HK-2 (cell line): ENCODE measurements at regions not wholly inside any gene's neighbourhood (a gene's known extent, or its start where the extent isn't known, plus 50 kb on each side); places are given as distances from the start of the nearest gene placed in this dataset.

Source experiments
- DNase-seq: peaks from one replicate; pipeline ENCODE4 v3.0.0-alpha.2; 2018; ENCODE audit not compliant: unreplicated experiment

- DNase-seq: no peak
Observed at GRCh38 chr2:139162456-139162855, 382.3 kb upstream of the NXPH2 start.

- DNase-seq: no peak
Observed at GRCh38 chr2:139160836-139161235, 380.6 kb upstream of the NXPH2 start.

GRCh38 chr2:139159177-139159576 is 379.0 kb upstream of the NXPH2 start:
- no peak for DNase-seq

GRCh38 chr2:139156730-139157129 is 376.5 kb upstream of the NXPH2 start:
- DNase-seq: no peak

GRCh38 chr2:139155991-139156390 is 375.8 kb upstream of the NXPH2 start:
- no peak for DNase-seq

GRCh38 chr2:139142252-139142880 is 362.2 kb upstream of the NXPH2 start:
- no peak for DNase-seq

- DNase-seq: no peak
Observed at GRCh38 chr2:139124271-139124670, 344.1 kb upstream of the NXPH2 start.

GRCh38 chr2:139123795-139124194 is 343.6 kb upstream of the NXPH2 start:
- DNase-seq: no peak

GRCh38 chr2:139122711-139123158 is 342.5 kb upstream of the NXPH2 start:
- peak; percentile 60 for DNase-seq

GRCh38 chr2:139099721-139100120 is 319.5 kb upstream of the NXPH2 start:
- no peak for DNase-seq

GRCh38 chr2:139098961-139099360 is 318.8 kb upstream of the NXPH2 start:
- DNase-seq: no peak

- no peak for DNase-seq
Observed at GRCh38 chr2:139083121-139083520, 302.9 kb upstream of the NXPH2 start.

- DNase-seq: no peak
Observed at GRCh38 chr2:139080244-139080643, 300.1 kb upstream of the NXPH2 start.

- no peak for DNase-seq
Observed at GRCh38 chr2:139079311-139079710, 299.1 kb upstream of the NXPH2 start.

- no peak for DNase-seq
Observed at GRCh38 chr2:139078376-139078775, 298.2 kb upstream of the NXPH2 start.

GRCh38 chr2:139077099-139077737 is 297.0 kb upstream of the NXPH2 start:
- DNase-seq: no peak

- DNase-seq: no peak
Observed at GRCh38 chr2:139067874-139068273, 287.7 kb upstream of the NXPH2 start.

- DNase-seq: no peak
Observed at GRCh38 chr2:139067072-139067471, 286.9 kb upstream of the NXPH2 start.

- no peak for DNase-seq
Observed at GRCh38 chr2:139064159-139064558, 284.0 kb upstream of the NXPH2 start.

- no peak for DNase-seq
Observed at GRCh38 chr2:139059617-139060016, 279.4 kb upstream of the NXPH2 start.

GRCh38 chr2:139055202-139055601 is 275.0 kb upstream of the NXPH2 start:
- DNase-seq: no peak

- no peak for DNase-seq
Observed at GRCh38 chr2:139048017-139048416, 267.8 kb upstream of the NXPH2 start.

- DNase-seq: no peak
Observed at GRCh38 chr2:139045524-139045923, 265.3 kb upstream of the NXPH2 start.

GRCh38 chr2:139034064-139034463 is 253.9 kb upstream of the NXPH2 start:
- DNase-seq: no peak
